HG02885 (cell line): ENCODE measurements at regions not wholly inside any gene's neighbourhood (a gene's known extent, or its start where the extent isn't known, plus 50 kb on each side); places are given as distances from the start of the nearest gene placed in this dataset.
"Not testable (repeated sequence)": the region's sequence is repeated elsewhere in the genome, so short reads cannot be mapped to it uniquely, and the experiment has no call there.

ENCODE experiments used
- ATAC-seq: cut with Tn5 transposase; IDR thresholded peaks from one replicate; pipeline ENCODE4 v1.9.1; 2021; ENCODE audit warnings: mild to moderate bottlenecking; ENCODE audit not compliant: unreplicated experiment, poor library complexity

GRCh38 chr9:30995956-30996738 lies 1388.3 kb upstream of the ACO1 start:
- no peak for ATAC-seq

- ATAC-seq = no peak
These were observed 1387.7 kb upstream of the ACO1 start for GRCh38 chr9:30996761-30997160.

- no peak for ATAC-seq
These were observed 1387.2 kb upstream of the ACO1 start for GRCh38 chr9:30997291-30997690.

- ATAC-seq = no peak
These were observed 1379.3 kb upstream of the ACO1 start for GRCh38 chr9:31005086-31005665.

- ATAC-seq = no peak
These were observed 1371.1 kb upstream of the ACO1 start for GRCh38 chr9:31013371-31013770.

- ATAC-seq = no peak
These were observed 1360.6 kb upstream of the ACO1 start for GRCh38 chr9:31023847-31024246.

- no peak for ATAC-seq
These were observed 1356.8 kb upstream of the ACO1 start for GRCh38 chr9:31027678-31028077.

- no peak for ATAC-seq
These were observed 1356.3 kb upstream of the ACO1 start for GRCh38 chr9:31028137-31028536.

- no peak for ATAC-seq
These were observed 1353.7 kb upstream of the ACO1 start for GRCh38 chr9:31030741-31031202.

GRCh38 chr9:31032206-31032605 lies 1352.2 kb upstream of the ACO1 start:
- ATAC-seq = no peak

- ATAC-seq = no peak
These were observed 1350.1 kb upstream of the ACO1 start for GRCh38 chr9:31034311-31034710.

GRCh38 chr9:31040564-31040963 lies 1343.9 kb upstream of the ACO1 start:
- ATAC-seq = no peak

GRCh38 chr9:31045810-31046209 lies 1338.6 kb upstream of the ACO1 start:
- ATAC-seq = no peak

- not testable (repeated sequence) for ATAC-seq
These were observed 1322.9 kb upstream of the ACO1 start for GRCh38 chr9:31061592-31061991.

- no peak for ATAC-seq
These were observed 1318.8 kb upstream of the ACO1 start for GRCh38 chr9:31065691-31066090.

- no peak for ATAC-seq
These were observed 1317.0 kb upstream of the ACO1 start for GRCh38 chr9:31067418-31067817.

- ATAC-seq = no peak
These were observed 1312.7 kb upstream of the ACO1 start for GRCh38 chr9:31071606-31072286.

GRCh38 chr9:31078175-31078574 lies 1306.3 kb upstream of the ACO1 start:
- ATAC-seq = peak; percentile 84

- no peak for ATAC-seq
These were observed 1300.1 kb upstream of the ACO1 start for GRCh38 chr9:31084350-31084749.

GRCh38 chr9:31089549-31090221 lies 1294.8 kb upstream of the ACO1 start:
- ATAC-seq = no peak

- no peak for ATAC-seq
These were observed 1284.1 kb upstream of the ACO1 start for GRCh38 chr9:31100311-31100710.
